GM12878 (cell line): ENCODE measurements at regions not wholly inside any gene's neighbourhood (a gene's known extent, or its start where the extent isn't known, plus 50 kb on each side); places are given as distances from the start of the nearest gene placed in this dataset.

Experiments
- ATAC-seq: fragments of 200-7000 bp; cut with Tn5 transposase; 3 replicates; pipeline ENCODE4 v1.9.1; 2020; ENCODE audit warnings: mild to moderate bottlenecking, moderate library complexity
- BruUV-seq: library from RNA; stranded (reverse); fragments of 400-500 nt; replicated peaks from 2 replicates; lab custom pipeline; 2021; lab: Mats Ljungman, UMichigan
- CTCF ChIA-PET: fragments of 300-600 bp; sonication (Branson Sonifier 250); formaldehyde crosslinking; extraction: SDS; loops from one replicate; lab custom pipeline; 2021; ENCODE audit warnings: inconsistent platforms; lab: Yijun Ruan, JAX
- POLR2A ChIA-PET: fragments of 350-600 bp; formaldehyde crosslinking; extraction: SDS; loops from one replicate; lab custom pipeline; 2021; ENCODE audit warnings: inconsistent platforms; lab: Charles Lee
- RAD21 ChIA-PET: fragments of 300-600 bp; sonication (Branson Sonifier 250); formaldehyde crosslinking; loops from one replicate; lab custom pipeline; 2023; ENCODE audit warnings: antibody characterized with exemption; ENCODE audit not compliant: unreplicated experiment; lab: Charles Lee
- SMC1A ChIA-PET: fragments of 300-600 bp; sonication (Branson Sonifier 250); formaldehyde crosslinking; loops from one replicate; lab custom pipeline; 2023; ENCODE audit not compliant: unreplicated experiment, uncharacterized antibody; lab: Charles Lee
- DNase-seq: peaks from one replicate; pipeline ENCODE4 v3.0.0-alpha.2; 2011; ENCODE audit warnings: low read depth, low spot score
- FAIRE-seq: peaks from 3 replicates; lab custom pipeline; 2011; peaks lifted over from hg19 to GRCh38; lab: Jason Lieb, UNC
- H2AFZ ChIP-seq: 2 replicates; pipeline ENCODE4 v1.6.0; 2011; ENCODE audit warnings: low read depth, low read length, control low read depth; ENCODE audit not compliant: control insufficient read depth
- H3K27ac ChIP-seq: 2 replicates; pipeline ENCODE4 v1.5.1; 2011; ENCODE audit warnings: control low read depth; ENCODE audit not compliant: control insufficient read depth, insufficient read depth
- H3K27me3 ChIP-seq, 2 experiments: replicated peaks in 1 of 2; 2 replicates each; pipeline versions ENCODE4 v1.6.0 to v1.6.1; 2011; ENCODE audit warnings: low read length in 1 of 2; ENCODE audit not compliant: control insufficient read depth in 2 of 2, insufficient read depth in 2 of 2
- H3K36me3 ChIP-seq, 2 experiments: 2 replicates each; pipeline ENCODE4 v1.5.1; 2011; ENCODE audit warnings: low read length in 1 of 2; ENCODE audit not compliant: control insufficient read depth in 2 of 2, insufficient read depth in 2 of 2
- H3K4me1 ChIP-seq: 2 replicates; pipeline ENCODE4 v1.6.1; 2011; ENCODE audit warnings: mild to moderate bottlenecking, low read length, moderate library complexity, mixed read lengths; ENCODE audit not compliant: control insufficient read depth, insufficient read depth
- H3K4me2 ChIP-seq: 2 replicates; pipeline ENCODE4 v1.6.0; 2011; ENCODE audit warnings: control low read depth; ENCODE audit not compliant: control insufficient read depth, insufficient read depth
- H3K4me3 ChIP-seq: fragments of 200-600 bp; sonication (generic); 2 replicates; pipeline ENCODE4 v1.5.1; 2016
- H3K79me2 ChIP-seq: 2 replicates; pipeline ENCODE4 v1.6.0; 2011; ENCODE audit warnings: low read length; ENCODE audit not compliant: control insufficient read depth, insufficient read depth
- H3K9ac ChIP-seq: 2 replicates; pipeline ENCODE4 v1.8.0; 2011; ENCODE audit warnings: low read length, control low read depth, mixed read lengths; ENCODE audit not compliant: control insufficient read depth, insufficient read depth
- H3K9me3 ChIP-seq: replicated peaks from 3 replicates; pipeline ENCODE4 v1.5.1; 2011; ENCODE audit warnings: mild to moderate bottlenecking, low read length; ENCODE audit not compliant: control insufficient read depth, insufficient read depth
- H4K20me1 ChIP-seq: 2 replicates; pipeline ENCODE4 v1.6.0; 2011; ENCODE audit not compliant: control insufficient read depth, insufficient read depth
- CEBPZ ChIP-seq: fragments of 150-350 bp; IDR thresholded peaks from 2 replicates; pipeline ENCODE4 v1.6.1; 2016; ENCODE audit warnings: low read depth, low read length
- CHD1 ChIP-seq: IDR thresholded peaks from 2 replicates; pipeline ENCODE4 v1.6.1; 2012; ENCODE audit warnings: low read depth, low read length, improper control_type of control experiment
- CHD2 ChIP-seq: IDR thresholded peaks from 2 replicates; pipeline ENCODE4 v1.6.1; 2011; ENCODE audit warnings: low read depth, low read length, improper control_type of control experiment, borderline replicate concordance
- CTCF ChIP-seq, 3 experiments: IDR thresholded peaks in 2 of 3; conservative IDR thresholded peaks in 1 of 3; 2 replicates each; pipeline ENCODE4 v1.5.1; 2011; ENCODE audit warnings: low read depth in 3 of 3, low read length in 3 of 3, mild to moderate bottlenecking in 3 of 3, control low read depth in 2 of 3, moderate library complexity in 2 of 3, inconsistent platforms in 1 of 3, mixed read lengths in 1 of 3; ENCODE audit not compliant: control insufficient read depth in 2 of 3, insufficient read depth in 1 of 3; ENCODE audit errors: extremely low read depth in 1 of 3
- JUND ChIP-seq: IDR thresholded peaks from 2 replicates; pipeline ENCODE4 v1.6.1; 2012; ENCODE audit warnings: low read depth, mild to moderate bottlenecking, low read length, improper control_type of control experiment, moderate library complexity
- SP1 ChIP-seq: IDR thresholded peaks from one replicate; pipeline ENCODE4 v1.6.1; 2011; ENCODE audit warnings: low read depth, low read length
- ZBTB11 ChIP-seq: fragments of 450-650 bp; formaldehyde crosslinking; IDR thresholded peaks from 2 replicates; pipeline ENCODE4 v1.5.0; 2022; ENCODE audit warnings: mild to moderate bottlenecking, missing genetic modification characterization
- ZNF207 ChIP-seq: fragments of 450-650 bp; IDR thresholded peaks from 2 replicates; pipeline ENCODE4 v1.6.1; 2014; ENCODE audit warnings: antibody characterized with exemption, mild to moderate bottlenecking, borderline replicate concordance
- WGBS: methylation state at CpG from one replicate; pipeline ENCODE4 v1.1.6; 2016; ENCODE audit warnings: low lambda C conversion rate; ENCODE audit not compliant: insufficient replicate concordance, insufficient coverage; ENCODE audit errors: missing lambda C conversion rate; 5-methylcytosine and 5-hydroxymethylcytosine counted together
- in situ Hi-C: fragments of 300-500 bp; cut with MboI; formaldehyde crosslinking; loops from 9 replicates; pipeline ENCODE4 v1.14.3; 2018; ENCODE audit warnings: mixed read lengths
- intact Hi-C: fragments of 100-400 bp; cut with micrococcal nuclease; formaldehyde crosslinking; loops from one replicate; pipeline ENCODE4 v1.14.2; 2022; ENCODE audit not compliant: unreplicated experiment
- TF ChIP-seq, protein P1 (sequence below): IDR thresholded peaks from 2 replicates; pipeline ENCODE4 v1.6.1; 2012; ENCODE audit warnings: low read depth, low read length, improper control_type of control experiment
- TF ChIP-seq, protein P2 (sequence below): fragments of 450-650 bp; IDR thresholded peaks from 2 replicates; pipeline ENCODE4 v1.6.1; 2016; ENCODE audit warnings: mild to moderate bottlenecking
- TF ChIP-seq, protein P3 (sequence below): IDR thresholded peaks from 2 replicates; pipeline ENCODE4 v1.6.1; 2011; ENCODE audit warnings: borderline replicate concordance, low read depth, mild to moderate bottlenecking, moderate library complexity, mixed read lengths, low read length; ENCODE audit not compliant: insufficient read depth; ENCODE audit errors: extremely low read length

GRCh38 chr21:16028941-16029464 lies 299.2 kb downstream of the USP25 start:
- no peaks in the 10 kb centered on the region for H3K36me3 ChIP-seq
- RAD21 ChIA-PET: no interaction called here
- POLR2A ChIA-PET: no interaction called here
- H4K20me1 ChIP-seq: no peaks in the 10 kb centered on the region
- in situ Hi-C loops: no loop called here
- FAIRE-seq: no peak
- H3K79me2 ChIP-seq: no peaks in the 10 kb centered on the region
- no peak overlapping the region for H3K27ac ChIP-seq
- CTCF ChIA-PET: interaction anchor here (0.7 kb wide), 1 partner anchor 39 kb away, joined by 3 read pairs; no protein-coding TSS in a partner anchor
- no peak overlapping the region for H3K4me2 ChIP-seq
- BruUV-seq: no TSS peak
- no peak for ATAC-seq
- intact Hi-C loops: no loop called here
- H3K4me3 ChIP-seq: no peak overlapping the region
- H3K4me1 ChIP-seq: no peaks in the 10 kb centered on the region
- 17% methylated on average over 2 of the region's 2 CpGs for WGBS
- SMC1A ChIA-PET: no interaction called here
- no peaks in the 10 kb centered on the region for H3K9me3 ChIP-seq
- no peak for DNase-seq
- no peaks in the 10 kb centered on the region for H3K27me3 ChIP-seq
- no peak overlapping the region for H3K9ac ChIP-seq
- H2AFZ ChIP-seq: no peak overlapping the region
- TF ChIP-seq ZBTB11 (CRISPR knock-in tag) (no peak), JUND (no peak), ZNF207 (no peak), CTCF (IDR thresholded peaks at IDR 0.05 in 2 of 3, conservative IDR thresholded peaks at IDR 0.05 in 1 of 3; ENCODE audit: control insufficient read depth in 2 of 3, extremely low read depth in 1 of 3, insufficient read depth in 1 of 3, low read depth in 3 of 3, low read length in 3 of 3) (no peak), CEBPZ (no peak), CHD2 (no peak), CHD1 (no peak), SP1 (no peak)
- TF ChIP-seq, protein P1, sequence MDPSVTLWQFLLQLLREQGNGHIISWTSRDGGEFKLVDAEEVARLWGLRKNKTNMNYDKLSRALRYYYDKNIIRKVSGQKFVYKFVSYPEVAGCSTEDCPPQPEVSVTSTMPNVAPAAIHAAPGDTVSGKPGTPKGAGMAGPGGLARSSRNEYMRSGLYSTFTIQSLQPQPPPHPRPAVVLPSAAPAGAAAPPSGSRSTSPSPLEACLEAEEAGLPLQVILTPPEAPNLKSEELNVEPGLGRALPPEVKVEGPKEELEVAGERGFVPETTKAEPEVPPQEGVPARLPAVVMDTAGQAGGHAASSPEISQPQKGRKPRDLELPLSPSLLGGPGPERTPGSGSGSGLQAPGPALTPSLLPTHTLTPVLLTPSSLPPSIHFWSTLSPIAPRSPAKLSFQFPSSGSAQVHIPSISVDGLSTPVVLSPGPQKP: no peak
- TF ChIP-seq, protein P2, sequence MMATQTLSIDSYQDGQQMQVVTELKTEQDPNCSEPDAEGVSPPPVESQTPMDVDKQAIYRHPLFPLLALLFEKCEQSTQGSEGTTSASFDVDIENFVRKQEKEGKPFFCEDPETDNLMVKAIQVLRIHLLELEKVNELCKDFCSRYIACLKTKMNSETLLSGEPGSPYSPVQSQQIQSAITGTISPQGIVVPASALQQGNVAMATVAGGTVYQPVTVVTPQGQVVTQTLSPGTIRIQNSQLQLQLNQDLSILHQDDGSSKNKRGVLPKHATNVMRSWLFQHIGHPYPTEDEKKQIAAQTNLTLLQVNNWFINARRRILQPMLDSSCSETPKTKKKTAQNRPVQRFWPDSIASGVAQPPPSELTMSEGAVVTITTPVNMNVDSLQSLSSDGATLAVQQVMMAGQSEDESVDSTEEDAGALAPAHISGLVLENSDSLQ: no peak
- TF ChIP-seq, protein P3, sequence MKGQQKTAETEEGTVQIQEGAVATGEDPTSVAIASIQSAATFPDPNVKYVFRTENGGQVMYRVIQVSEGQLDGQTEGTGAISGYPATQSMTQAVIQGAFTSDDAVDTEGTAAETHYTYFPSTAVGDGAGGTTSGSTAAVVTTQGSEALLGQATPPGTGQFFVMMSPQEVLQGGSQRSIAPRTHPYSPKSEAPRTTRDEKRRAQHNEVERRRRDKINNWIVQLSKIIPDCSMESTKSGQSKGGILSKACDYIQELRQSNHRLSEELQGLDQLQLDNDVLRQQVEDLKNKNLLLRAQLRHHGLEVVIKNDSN: no peak
